Stomach (tissue), 4 donors: ENCODE measurements at regions not wholly inside any gene's neighbourhood (a gene's known extent, or its start where the extent isn't known, plus 50 kb on each side); places are given as distances from the start of the nearest gene placed in this dataset.

Experiments
- CTCF ChIP-seq, 7 experiments: fragments of 450-650 bp in 4 of 7; fragments of 200-600 bp in 3 of 7; sonication (generic) in 3 of 7; IDR thresholded peaks; one replicate each; pipeline ENCODE4 v1.5.1; 2016 to 2019; ENCODE audit warnings: antibody characterized with exemption in 7 of 7, control low read depth in 2 of 7, mild to moderate bottlenecking in 1 of 7
- EP300 ChIP-seq: sonication (generic); formaldehyde crosslinking; IDR thresholded peaks from one replicate; pipeline ENCODE4 v1.6.1; 2017; ENCODE audit warnings: antibody characterized with exemption
- POLR2AphosphoS5 ChIP-seq, 3 donors: sonication (generic); formaldehyde crosslinking; IDR thresholded peaks; one replicate each; pipeline ENCODE4 v1.6.1; 2016; ENCODE audit warnings: antibody characterized with exemption in 3 of 3

GRCh38 chr10:71103961-71104360 is 108.4 kb upstream of the UNC5B start:
- no peak for TF ChIP-seq POLR2AphosphoS5 (IDR thresholded peaks at IDR 0.05)
- no peak for TF ChIP-seq CTCF (IDR thresholded peaks at IDR 0.05)
- TF ChIP-seq EP300 = no peak
